ENCODE measurements at regions not wholly inside any gene's neighbourhood (a gene's known extent, or its start where the extent isn't known, plus 50 kb on each side); places are given as distances from the start of the nearest gene placed in this dataset.
"Not testable (repeated sequence)": the region's sequence is repeated elsewhere in the genome, so short reads cannot be mapped to it uniquely, and the experiment has no call there.

DNA sequence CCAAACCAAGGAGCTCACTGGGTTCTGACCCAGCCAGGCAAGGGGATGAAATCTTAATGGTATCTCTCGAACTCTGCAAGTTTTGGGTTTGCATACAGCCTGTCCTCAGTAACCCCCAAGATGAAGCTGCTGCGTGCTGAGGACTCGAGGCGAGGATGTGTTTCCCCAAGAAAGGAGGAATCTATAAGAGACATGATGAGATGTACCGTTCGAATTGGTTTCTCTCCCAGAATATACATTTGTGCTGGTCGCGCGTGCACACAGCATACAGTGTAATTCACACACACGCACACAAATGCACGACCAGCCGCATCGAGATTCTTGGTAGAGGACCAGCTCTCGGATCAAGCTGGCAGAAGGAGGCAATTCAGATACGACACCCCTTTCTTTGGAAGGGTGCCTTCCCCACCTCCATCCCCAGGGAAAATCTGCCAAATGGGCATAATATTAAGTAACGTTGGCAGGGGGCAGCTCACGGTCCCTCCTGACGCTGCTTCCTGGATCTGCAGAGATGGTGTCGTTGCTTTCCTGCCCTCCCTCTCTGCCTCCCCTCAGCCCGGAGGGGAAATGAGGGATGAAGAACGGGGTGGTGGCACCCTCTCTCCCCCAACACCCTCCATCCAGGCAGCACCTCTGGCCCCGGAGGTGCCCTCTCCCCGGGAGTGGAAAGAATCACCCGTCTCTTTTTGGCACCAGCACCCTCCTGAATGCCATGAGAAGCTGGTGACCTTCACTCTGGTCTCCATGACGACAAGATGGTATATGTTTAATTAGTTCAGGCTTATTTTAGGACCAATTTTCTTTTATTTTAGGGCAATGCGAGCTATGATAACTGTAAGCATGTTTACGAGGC, 310.2 kb downstream of the ZNF536 start:
- CTCF ChIA-PET: interaction anchor here (0.5 to 1.2 kb wide), 7 partner anchors 10 to 1867 kb away, joined by 3 to 7 read pairs (median 4); no protein-coding TSS in a partner anchor
- Histone ChIP-seq H3K36me3 (ENCODE audit: control insufficient read depth, insufficient read depth, low read length) (no peaks in the 10 kb centered on the region), H3K27ac (ENCODE audit: low read length) (no peak overlapping the region), H3K4me1 (ENCODE audit: control insufficient read depth, insufficient read depth, low read length) (peaks cover 10% of the 10 kb centered on the region), H3K4me3 (ENCODE audit: low read depth in 2 of 2, low read length in 2 of 2) (no peak overlapping the region), H3K9me3 (ENCODE audit: control insufficient read depth, insufficient read depth, low read depth, low read length) (no peaks in the 10 kb centered on the region), H3K27me3 (ENCODE audit: control insufficient read depth, insufficient read depth, low read length) (peaks cover 18% of the 10 kb centered on the region)
- DNase-seq (ENCODE audit: low read depth, low spot score) (no peak), ATAC-seq (no peak)
- in situ Hi-C loops (cut with HindIII; ENCODE audit: low pct_unique_long_range_greater_than_20kb, low sequenced_read_pairs): no loop called here
- BruUV-seq (replicated peaks): no TSS peak
- intact Hi-C loops (cut with micrococcal nuclease; ENCODE audit: unreplicated experiment): loop anchor here (5.0 kb wide), 2 partner anchors 1540 to 1890 kb away; no protein-coding TSS in a partner anchor
- no peak for TF ChIP-seq TCF7L2 (IDR thresholded peaks at IDR 0.05; ENCODE audit: low read depth, low read length)
- TF ChIP-seq POLR2AphosphoS5 (IDR thresholded peaks at IDR 0.05; ENCODE audit: low read depth, low read length): no peak
- TF ChIP-seq, protein P1, sequence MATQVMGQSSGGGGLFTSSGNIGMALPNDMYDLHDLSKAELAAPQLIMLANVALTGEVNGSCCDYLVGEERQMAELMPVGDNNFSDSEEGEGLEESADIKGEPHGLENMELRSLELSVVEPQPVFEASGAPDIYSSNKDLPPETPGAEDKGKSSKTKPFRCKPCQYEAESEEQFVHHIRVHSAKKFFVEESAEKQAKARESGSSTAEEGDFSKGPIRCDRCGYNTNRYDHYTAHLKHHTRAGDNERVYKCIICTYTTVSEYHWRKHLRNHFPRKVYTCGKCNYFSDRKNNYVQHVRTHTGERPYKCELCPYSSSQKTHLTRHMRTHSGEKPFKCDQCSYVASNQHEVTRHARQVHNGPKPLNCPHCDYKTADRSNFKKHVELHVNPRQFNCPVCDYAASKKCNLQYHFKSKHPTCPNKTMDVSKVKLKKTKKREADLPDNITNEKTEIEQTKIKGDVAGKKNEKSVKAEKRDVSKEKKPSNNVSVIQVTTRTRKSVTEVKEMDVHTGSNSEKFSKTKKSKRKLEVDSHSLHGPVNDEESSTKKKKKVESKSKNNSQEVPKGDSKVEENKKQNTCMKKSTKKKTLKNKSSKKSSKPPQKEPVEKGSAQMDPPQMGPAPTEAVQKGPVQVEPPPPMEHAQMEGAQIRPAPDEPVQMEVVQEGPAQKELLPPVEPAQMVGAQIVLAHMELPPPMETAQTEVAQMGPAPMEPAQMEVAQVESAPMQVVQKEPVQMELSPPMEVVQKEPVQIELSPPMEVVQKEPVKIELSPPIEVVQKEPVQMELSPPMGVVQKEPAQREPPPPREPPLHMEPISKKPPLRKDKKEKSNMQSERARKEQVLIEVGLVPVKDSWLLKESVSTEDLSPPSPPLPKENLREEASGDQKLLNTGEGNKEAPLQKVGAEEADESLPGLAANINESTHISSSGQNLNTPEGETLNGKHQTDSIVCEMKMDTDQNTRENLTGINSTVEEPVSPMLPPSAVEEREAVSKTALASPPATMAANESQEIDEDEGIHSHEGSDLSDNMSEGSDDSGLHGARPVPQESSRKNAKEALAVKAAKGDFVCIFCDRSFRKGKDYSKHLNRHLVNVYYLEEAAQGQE (IDR thresholded peaks at IDR 0.05; ENCODE audit: insufficient read depth in 1 of 2, low read depth in 2 of 2, low read length in 1 of 2): no peak
- TF ChIP-seq SIN3A (IDR thresholded peaks at IDR 0.05; ENCODE audit: borderline replicate concordance, insufficient read depth, low read depth, low read length): no peak
- TF ChIP-seq, protein P2, sequence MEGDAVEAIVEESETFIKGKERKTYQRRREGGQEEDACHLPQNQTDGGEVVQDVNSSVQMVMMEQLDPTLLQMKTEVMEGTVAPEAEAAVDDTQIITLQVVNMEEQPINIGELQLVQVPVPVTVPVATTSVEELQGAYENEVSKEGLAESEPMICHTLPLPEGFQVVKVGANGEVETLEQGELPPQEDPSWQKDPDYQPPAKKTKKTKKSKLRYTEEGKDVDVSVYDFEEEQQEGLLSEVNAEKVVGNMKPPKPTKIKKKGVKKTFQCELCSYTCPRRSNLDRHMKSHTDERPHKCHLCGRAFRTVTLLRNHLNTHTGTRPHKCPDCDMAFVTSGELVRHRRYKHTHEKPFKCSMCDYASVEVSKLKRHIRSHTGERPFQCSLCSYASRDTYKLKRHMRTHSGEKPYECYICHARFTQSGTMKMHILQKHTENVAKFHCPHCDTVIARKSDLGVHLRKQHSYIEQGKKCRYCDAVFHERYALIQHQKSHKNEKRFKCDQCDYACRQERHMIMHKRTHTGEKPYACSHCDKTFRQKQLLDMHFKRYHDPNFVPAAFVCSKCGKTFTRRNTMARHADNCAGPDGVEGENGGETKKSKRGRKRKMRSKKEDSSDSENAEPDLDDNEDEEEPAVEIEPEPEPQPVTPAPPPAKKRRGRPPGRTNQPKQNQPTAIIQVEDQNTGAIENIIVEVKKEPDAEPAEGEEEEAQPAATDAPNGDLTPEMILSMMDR (IDR thresholded peaks at IDR 0.05): no peak
- POLR2A ChIA-PET: interaction anchor here (0.6 kb wide), 1 partner anchor 1276 kb away, joined by 6 read pairs; no protein-coding TSS in a partner anchor

- intact Hi-C loops (cut with micrococcal nuclease; ENCODE audit: unreplicated experiment): loop anchor here (5.0 kb wide), 2 partner anchors 1541 to 1891 kb away; no protein-coding TSS in a partner anchor
- no peak overlapping the region for H3K4me3 ChIP-seq (ENCODE audit: low read depth in 2 of 2, low read length in 2 of 2)
- BruUV-seq (replicated peaks): no TSS peak
- no peaks in the 10 kb centered on the region for H3K36me3 ChIP-seq (ENCODE audit: control insufficient read depth, insufficient read depth, low read length)
- H3K27ac ChIP-seq (ENCODE audit: low read length): no peak overlapping the region
- peaks cover 16% of the 10 kb centered on the region for H3K27me3 ChIP-seq (ENCODE audit: control insufficient read depth, insufficient read depth, low read length)
- DNase-seq (ENCODE audit: low read depth, low spot score) (no peak), ATAC-seq (no peak)
- no peaks in the 10 kb centered on the region for H3K9me3 ChIP-seq (ENCODE audit: control insufficient read depth, insufficient read depth, low read depth, low read length)
- in situ Hi-C loops (cut with HindIII; ENCODE audit: low pct_unique_long_range_greater_than_20kb, low sequenced_read_pairs): no loop called here
- POLR2A ChIA-PET: no interaction called here
- CTCF ChIA-PET: no interaction called here
- peaks cover 10% of the 10 kb centered on the region for H3K4me1 ChIP-seq (ENCODE audit: control insufficient read depth, insufficient read depth, low read length)
- TF ChIP-seq SIN3A (IDR thresholded peaks at IDR 0.05; ENCODE audit: borderline replicate concordance, insufficient read depth, low read depth, low read length) (no peak), POLR2AphosphoS5 (IDR thresholded peaks at IDR 0.05; ENCODE audit: low read depth, low read length) (no peak), TCF7L2 (IDR thresholded peaks at IDR 0.05; ENCODE audit: low read depth, low read length) (no peak)
- TF ChIP-seq, protein P1 (IDR thresholded peaks at IDR 0.05; ENCODE audit: insufficient read depth in 1 of 2, low read depth in 2 of 2, low read length in 1 of 2): no peak
- TF ChIP-seq, protein P2 (IDR thresholded peaks at IDR 0.05): no peak
These were observed 309.2 kb downstream of the ZNF536 start for GRCh38 chr19:30681162-30682100.

- DNase-seq (ENCODE audit: low read depth, low spot score); in situ Hi-C loops (cut with HindIII; ENCODE audit: low pct_unique_long_range_greater_than_20kb, low sequenced_read_pairs); CTCF ChIA-PET; H3K9me3 ChIP-seq (ENCODE audit: control insufficient read depth, insufficient read depth, low read depth, low read length); H3K27ac ChIP-seq (ENCODE audit: low read length); H3K36me3 ChIP-seq (ENCODE audit: control insufficient read depth, insufficient read depth, low read length); H3K4me1 ChIP-seq (ENCODE audit: control insufficient read depth, insufficient read depth, low read length); H3K4me3 ChIP-seq (ENCODE audit: low read depth in 2 of 2, low read length in 2 of 2); ATAC-seq; BruUV-seq (replicated peaks); POLR2A ChIA-PET: not testable (repeated sequence)
- H3K27me3 ChIP-seq (ENCODE audit: control insufficient read depth, insufficient read depth, low read length): peaks cover 17% of the 10 kb centered on the region
- intact Hi-C loops (cut with micrococcal nuclease; ENCODE audit: unreplicated experiment): loop anchor here (5.0 kb wide), 2 partner anchors 1542 to 1892 kb away; no protein-coding TSS in a partner anchor
These were observed 308.2 kb downstream of the ZNF536 start for GRCh38 chr19:30680399-30680798.

Data from Panc1 (cell line).